Stimulated activated CD4-positive, alpha-beta T cell treated with anti-CD3 and anti-CD28 coated beads, Interleukin-12 subunit alpha, Interleukin-12 subunit beta, amount 100 ng/mL, for 24 hours (primary cell): ENCODE measurements at regions not wholly inside any gene's neighbourhood (a gene's known extent, or its start where the extent isn't known, plus 50 kb on each side); places are given as distances from the start of the nearest gene placed in this dataset.
"Not testable (repeated sequence)": the region's sequence is repeated elsewhere in the genome, so short reads cannot be mapped to it uniquely, and the experiment has no call there.

Experiments
- DNase-seq, 2 experiments: peaks; one replicate each; pipeline ENCODE4 v3.0.0-alpha.2; 2020; ENCODE audit warnings: low read depth in 2 of 2

GRCh38 chr7:6989968-6990367 lies 163.9 kb upstream of the CCZ1B start:
- DNase-seq = not testable (repeated sequence)

- DNase-seq = not testable (repeated sequence)
These were observed 164.5 kb upstream of the CCZ1B start for GRCh38 chr7:6990426-6991152.

- peak; percentile 3 to 10 for DNase-seq
These were observed 165.1 kb upstream of the CCZ1B start for GRCh38 chr7:6991169-6991611.

- DNase-seq = not testable (repeated sequence)
These were observed 165.6 kb upstream of the CCZ1B start for GRCh38 chr7:6991686-6992085.

- not testable (repeated sequence) for DNase-seq
These were observed 166.1 kb upstream of the CCZ1B start for GRCh38 chr7:6992133-6992532.

GRCh38 chr7:6995026-6995425 lies 169.0 kb upstream of the CCZ1B start:
- DNase-seq = not testable (repeated sequence)

GRCh38 chr7:6995493-6996289 lies 169.6 kb upstream of the CCZ1B start:
- DNase-seq = not testable (repeated sequence)

- DNase-seq = not testable (repeated sequence)
These were observed 173.1 kb upstream of the CCZ1B start for GRCh38 chr7:6999067-6999666.

- DNase-seq = no peak
These were observed 176.5 kb upstream of the CCZ1B start for GRCh38 chr7:7002418-7003062.

GRCh38 chr7:7005303-7005702 lies 177.0 kb upstream of the C1GALT1 start:
- DNase-seq = no peak

- DNase-seq = not testable (repeated sequence)
These were observed 176.4 kb upstream of the C1GALT1 start for GRCh38 chr7:7005949-7006348.

- DNase-seq = not testable (repeated sequence)
These were observed 171.1 kb upstream of the C1GALT1 start for GRCh38 chr7:7011241-7011640.

- DNase-seq = not testable (repeated sequence)
These were observed 170.6 kb upstream of the C1GALT1 start for GRCh38 chr7:7011751-7012150.

- no peak for DNase-seq
These were observed 167.3 kb upstream of the C1GALT1 start for GRCh38 chr7:7014827-7015595.

GRCh38 chr7:7017707-7018280 lies 164.6 kb upstream of the C1GALT1 start:
- DNase-seq = no peak

- no peak for DNase-seq
These were observed 164.1 kb upstream of the C1GALT1 start for GRCh38 chr7:7018290-7018689.

GRCh38 chr7:7032221-7032620 lies 150.1 kb upstream of the C1GALT1 start:
- no peak for DNase-seq

GRCh38 chr7:7035851-7036250 lies 146.5 kb upstream of the C1GALT1 start:
- DNase-seq = no peak

- DNase-seq = not testable (repeated sequence)
These were observed 140.0 kb upstream of the C1GALT1 start for GRCh38 chr7:7042286-7042893.

- no peak for DNase-seq
These were observed 137.5 kb upstream of the C1GALT1 start for GRCh38 chr7:7044806-7045205.
